GM06990 (cell line): ENCODE measurements at regions not wholly inside any gene's neighbourhood (a gene's known extent, or its start where the extent isn't known, plus 50 kb on each side); places are given as distances from the start of the nearest gene placed in this dataset.

Experiments used
- DNase-seq: peaks from one replicate; pipeline ENCODE4 v3.0.0-alpha.2; 2011; ENCODE audit not compliant: insufficient read length; ENCODE audit errors: extremely low read depth
- H3K27me3 ChIP-seq: replicated peaks from 2 replicates; pipeline ENCODE4 v1.6.0; 2011; ENCODE audit warnings: low read length; ENCODE audit not compliant: control insufficient read depth, insufficient read depth
- H3K36me3 ChIP-seq: 2 replicates; pipeline ENCODE4 v1.5.1; 2011; ENCODE audit warnings: low read length; ENCODE audit not compliant: control insufficient read depth, insufficient read depth
- H3K4me3 ChIP-seq: replicated peaks from 2 replicates; pipeline ENCODE4 v1.5.1; 2011; ENCODE audit warnings: low read depth, mild to moderate bottlenecking, control low read depth, low read length
- TF ChIP-seq, protein P1 (sequence below): IDR thresholded peaks from 2 replicates; pipeline ENCODE4 v1.5.1; 2011; ENCODE audit warnings: low read length, control low read depth, mild to moderate bottlenecking, inconsistent platforms; ENCODE audit not compliant: insufficient read depth, poor library complexity, severe bottlenecking

GRCh38 chr3:189561256-189561655 lies 69.9 kb upstream of the TP63 start:
- no peak overlapping the region for H3K4me3 ChIP-seq
- no peaks in the 10 kb centered on the region for H3K36me3 ChIP-seq
- DNase-seq: no peak
- TF ChIP-seq, protein P1, sequence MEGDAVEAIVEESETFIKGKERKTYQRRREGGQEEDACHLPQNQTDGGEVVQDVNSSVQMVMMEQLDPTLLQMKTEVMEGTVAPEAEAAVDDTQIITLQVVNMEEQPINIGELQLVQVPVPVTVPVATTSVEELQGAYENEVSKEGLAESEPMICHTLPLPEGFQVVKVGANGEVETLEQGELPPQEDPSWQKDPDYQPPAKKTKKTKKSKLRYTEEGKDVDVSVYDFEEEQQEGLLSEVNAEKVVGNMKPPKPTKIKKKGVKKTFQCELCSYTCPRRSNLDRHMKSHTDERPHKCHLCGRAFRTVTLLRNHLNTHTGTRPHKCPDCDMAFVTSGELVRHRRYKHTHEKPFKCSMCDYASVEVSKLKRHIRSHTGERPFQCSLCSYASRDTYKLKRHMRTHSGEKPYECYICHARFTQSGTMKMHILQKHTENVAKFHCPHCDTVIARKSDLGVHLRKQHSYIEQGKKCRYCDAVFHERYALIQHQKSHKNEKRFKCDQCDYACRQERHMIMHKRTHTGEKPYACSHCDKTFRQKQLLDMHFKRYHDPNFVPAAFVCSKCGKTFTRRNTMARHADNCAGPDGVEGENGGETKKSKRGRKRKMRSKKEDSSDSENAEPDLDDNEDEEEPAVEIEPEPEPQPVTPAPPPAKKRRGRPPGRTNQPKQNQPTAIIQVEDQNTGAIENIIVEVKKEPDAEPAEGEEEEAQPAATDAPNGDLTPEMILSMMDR: no peak
- H3K27me3 ChIP-seq: no peaks in the 10 kb centered on the region

DNA sequence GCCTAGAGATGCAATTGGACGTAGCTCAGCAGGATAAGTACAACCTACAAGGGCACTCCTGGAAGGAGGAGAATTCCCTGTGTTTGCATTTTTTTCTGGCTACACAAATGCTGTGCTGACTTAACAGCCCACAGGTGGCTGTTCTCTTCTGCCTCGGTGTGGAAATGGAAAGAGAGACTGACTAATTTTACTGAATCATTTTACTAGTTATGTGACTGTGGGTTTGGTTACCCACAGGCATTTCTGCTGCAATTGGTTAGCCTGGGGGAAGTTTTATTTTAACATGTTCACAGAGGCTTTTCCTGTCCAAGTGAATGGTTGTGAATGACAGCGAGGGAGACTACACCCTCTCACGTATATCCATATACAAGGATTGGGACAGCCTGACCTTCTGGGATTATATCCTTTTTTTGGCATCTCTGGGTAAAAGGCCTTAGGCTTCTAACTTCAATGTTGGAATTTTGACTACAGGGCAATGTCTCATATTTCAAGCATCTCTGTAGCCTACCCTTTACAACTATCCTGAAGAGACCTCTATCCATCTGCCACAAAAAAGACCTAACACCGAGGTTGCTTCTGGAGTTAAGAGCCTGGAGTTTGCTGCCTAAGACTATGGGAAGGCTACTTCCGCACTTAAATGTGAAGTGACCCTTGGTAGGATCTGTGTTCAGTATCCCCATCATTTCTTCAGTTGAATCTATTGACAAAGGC lies 67.2 kb upstream of the TP63 start:
- TF ChIP-seq, protein P1: peak; percentile 15
- H3K36me3 ChIP-seq: no peaks in the 10 kb centered on the region
- DNase-seq: peak; percentile 25
- H3K4me3 ChIP-seq: no peak overlapping the region
- no peaks in the 10 kb centered on the region for H3K27me3 ChIP-seq

DNA sequence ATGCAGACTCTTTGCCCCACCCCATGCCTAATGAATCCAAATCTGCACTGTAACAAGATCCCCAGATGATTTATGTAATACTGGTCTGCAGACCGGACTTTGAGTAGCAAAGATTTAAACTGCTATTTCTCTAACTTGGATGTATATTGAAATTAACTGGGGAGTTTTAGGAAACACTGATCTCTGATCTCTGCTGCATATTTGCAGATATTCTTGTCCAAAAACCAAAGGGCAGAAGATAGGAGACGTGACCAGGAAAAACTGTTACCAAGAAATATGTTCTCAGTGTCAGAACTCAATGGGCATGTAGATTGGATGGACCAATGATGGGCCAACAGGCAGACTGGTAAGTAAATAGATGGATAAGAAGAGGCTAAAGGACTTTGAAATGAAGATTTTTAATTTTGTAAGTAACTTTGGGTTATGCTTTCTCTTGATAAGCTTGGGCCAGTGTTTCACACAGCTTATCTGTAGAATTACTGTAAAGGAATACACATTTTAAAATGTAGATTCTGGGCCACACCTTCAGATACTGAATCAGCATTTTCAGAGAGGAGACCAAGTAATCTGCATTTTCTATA lies 64.5 kb upstream of the TP63 start:
- TF ChIP-seq, protein P1: no peak
- no peaks in the 10 kb centered on the region for H3K36me3 ChIP-seq
- no peak overlapping the region for H3K4me3 ChIP-seq
- no peak for DNase-seq
- H3K27me3 ChIP-seq: no peaks in the 10 kb centered on the region

GRCh38 chr3:189567322-189567721 lies 63.9 kb upstream of the TP63 start:
- H3K4me3 ChIP-seq: no peak overlapping the region
- H3K36me3 ChIP-seq: no peaks in the 10 kb centered on the region
- TF ChIP-seq, protein P1: no peak
- no peaks in the 10 kb centered on the region for H3K27me3 ChIP-seq
- no peak for DNase-seq

- no peaks in the 10 kb centered on the region for H3K36me3 ChIP-seq
- DNase-seq: peak; percentile 72
- no peak overlapping the region; the same call in 1 of the 2 replicates for H3K4me3 ChIP-seq
- no peaks in the 10 kb centered on the region for H3K27me3 ChIP-seq
- TF ChIP-seq, protein P1: no peak
Measured at GRCh38 chr3:189567766-189568420, 63.3 kb upstream of the TP63 start.
